ENCODE measurements at regions not wholly inside any gene's neighbourhood (a gene's known extent, or its start where the extent isn't known, plus 50 kb on each side); places are given as distances from the start of the nearest gene placed in this dataset.

GRCh38 chrX:802846-803245 is 172.3 kb downstream of the SHOX start:
- H3K4me3 ChIP-seq (ENCODE audit: low read depth, low read length): no peak overlapping the region
- in situ Hi-C loops (cut with HindIII; ENCODE audit: low sequenced_read_pairs): no loop called here
- DNase-seq (ENCODE audit: low read depth): no peak
- TF ChIP-seq CTCF (IDR thresholded peaks at IDR 0.05; ENCODE audit: low read depth, low read length, missing control alignments): no peak

GRCh38 chrX:799808-800207 is 169.2 kb downstream of the SHOX start:
- H3K4me3 ChIP-seq (ENCODE audit: low read depth, low read length): no peak overlapping the region

GRCh38 chrX:794311-794710 is 163.7 kb downstream of the SHOX start:
- in situ Hi-C loops (cut with HindIII; ENCODE audit: low sequenced_read_pairs): no loop called here
- DNase-seq (ENCODE audit: low read depth): no peak
- TF ChIP-seq CTCF (IDR thresholded peaks at IDR 0.05; ENCODE audit: low read depth, low read length, missing control alignments): no peak
- no peak overlapping the region for H3K4me3 ChIP-seq (ENCODE audit: low read depth, low read length)

More at GRCh38 chrX:799808-800207, 169.2 kb downstream of the SHOX start:
- in situ Hi-C loops (cut with HindIII; ENCODE audit: low sequenced_read_pairs): no loop called here
- TF ChIP-seq CTCF (IDR thresholded peaks at IDR 0.05; ENCODE audit: low read depth, low read length, missing control alignments): no peak
- DNase-seq (ENCODE audit: low read depth): no peak

- no peak for TF ChIP-seq CTCF (IDR thresholded peaks at IDR 0.05; ENCODE audit: low read depth, low read length, missing control alignments)
- H3K4me3 ChIP-seq (ENCODE audit: low read depth, low read length): no peak overlapping the region
- DNase-seq (ENCODE audit: low read depth): no peak
- in situ Hi-C loops (cut with HindIII; ENCODE audit: low sequenced_read_pairs): no loop called here
Observed at GRCh38 chrX:793216-793770, 162.7 kb downstream of the SHOX start.

GRCh38 chrX:791479-792034 is 161.0 kb downstream of the SHOX start:
- DNase-seq (ENCODE audit: low read depth): no peak
- no peak for TF ChIP-seq CTCF (IDR thresholded peaks at IDR 0.05; ENCODE audit: low read depth, low read length, missing control alignments)
- in situ Hi-C loops (cut with HindIII; ENCODE audit: low sequenced_read_pairs): no loop called here
- no peak overlapping the region for H3K4me3 ChIP-seq (ENCODE audit: low read depth, low read length)

GRCh38 chrX:790783-791360 is 160.3 kb downstream of the SHOX start:
- no peak overlapping the region for H3K4me3 ChIP-seq (ENCODE audit: low read depth, low read length)
- in situ Hi-C loops (cut with HindIII; ENCODE audit: low sequenced_read_pairs): no loop called here
- DNase-seq (ENCODE audit: low read depth): no peak
- TF ChIP-seq CTCF (IDR thresholded peaks at IDR 0.05; ENCODE audit: low read depth, low read length, missing control alignments): no peak

Data from astrocyte of the cerebellum (primary cell).